Memory B cell (primary cell): ENCODE measurements at regions not wholly inside any gene's neighbourhood (a gene's known extent, or its start where the extent isn't known, plus 50 kb on each side); places are given as distances from the start of the nearest gene placed in this dataset.

Experiments used
- ATAC-seq: fragments of 150-1000 bp; cut with Tn5 transposase; 2 replicates; pipeline ENCODE4 v1.10.0; 2021; ENCODE audit warnings: low read depth, mild to moderate bottlenecking, moderate library complexity
- DNase-seq, 2 donors: peaks; one replicate each; pipeline ENCODE4 v3.0.0; 2022; ENCODE audit warnings: low spot score in 2 of 2
- H3K27ac Mint-ChIP-seq: one replicate; pipeline ENCODE4 v1.8.0; 2022; ENCODE audit warnings: mild to moderate bottlenecking, moderate library complexity, mixed read lengths
- H3K27me3 Mint-ChIP-seq: one replicate; pipeline ENCODE4 v1.8.0; 2022; ENCODE audit warnings: mixed read lengths
- H3K36me3 Mint-ChIP-seq: one replicate; pipeline ENCODE4 v1.8.0; 2022; ENCODE audit warnings: mild to moderate bottlenecking, mixed read lengths
- H3K4me1 Mint-ChIP-seq: one replicate; pipeline ENCODE4 v1.8.0; 2022; ENCODE audit warnings: mixed read lengths
- H3K4me3 Mint-ChIP-seq: one replicate; pipeline ENCODE4 v1.8.0; 2022; ENCODE audit warnings: mild to moderate bottlenecking, moderate library complexity, mixed read lengths
- H3K9me3 Mint-ChIP-seq: one replicate; pipeline ENCODE4 v1.8.0; 2022; ENCODE audit warnings: mixed read lengths

DNA sequence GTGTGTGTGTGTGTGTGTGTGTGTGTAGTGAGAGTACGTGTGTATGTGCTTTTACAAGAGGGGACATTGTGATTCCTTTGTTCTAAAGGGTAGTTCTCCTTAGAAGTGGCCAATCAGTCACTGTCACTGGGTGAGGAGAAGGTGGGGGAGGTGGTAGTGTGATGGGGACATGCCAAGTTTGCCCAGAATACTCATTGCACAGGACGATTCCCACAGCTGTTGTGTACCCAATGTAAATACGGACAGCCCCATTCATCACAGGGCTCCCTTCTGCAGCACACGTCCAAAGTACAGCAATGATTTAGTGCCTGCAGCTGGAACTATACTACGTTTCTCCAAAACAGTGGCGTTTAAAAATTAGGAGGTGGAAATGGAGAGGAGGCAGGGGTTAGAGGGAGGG, 287.8 kb downstream of the TLR4 start:
- Mint-ChIP-seq H3K4me3 (no peak overlapping the region), H3K4me1 (peaks cover 10% of the 10 kb centered on the region), H3K36me3 (no peaks in the 10 kb centered on the region), H3K9me3 (no peaks in the 10 kb centered on the region), H3K27me3 (peaks cover 5% of the 10 kb centered on the region), H3K27ac (no peak overlapping the region)
- no peak for ATAC-seq
- no peak for DNase-seq

DNA sequence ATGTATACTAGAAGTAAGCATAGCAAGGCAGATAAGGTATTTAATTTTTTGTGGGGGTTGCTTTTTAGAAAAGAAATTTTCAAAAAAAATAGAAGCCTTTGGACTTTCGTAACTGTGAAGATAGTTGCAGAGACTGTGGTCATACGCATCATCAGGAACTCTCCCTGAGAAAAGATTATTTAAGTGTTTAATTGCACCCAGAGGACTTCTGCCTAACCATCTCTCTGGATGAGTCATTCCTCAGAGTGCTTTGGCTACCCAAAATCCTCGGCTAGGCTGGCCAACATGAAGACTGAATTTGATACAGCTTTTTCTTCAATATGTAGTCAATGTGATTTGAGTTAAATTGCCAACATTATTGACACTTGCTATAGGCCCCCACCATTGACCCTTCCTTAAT, 296.4 kb downstream of the TLR4 start:
- DNase-seq (no peak), ATAC-seq (no peak)
- H3K27me3 Mint-ChIP-seq = no peaks in the 10 kb centered on the region
- H3K4me3 Mint-ChIP-seq = no peak overlapping the region
- no peak overlapping the region for H3K27ac Mint-ChIP-seq
- no peaks in the 10 kb centered on the region for H3K36me3 Mint-ChIP-seq
- H3K4me1 Mint-ChIP-seq = peaks cover 4% of the 10 kb centered on the region
- H3K9me3 Mint-ChIP-seq = no peaks in the 10 kb centered on the region

DNA sequence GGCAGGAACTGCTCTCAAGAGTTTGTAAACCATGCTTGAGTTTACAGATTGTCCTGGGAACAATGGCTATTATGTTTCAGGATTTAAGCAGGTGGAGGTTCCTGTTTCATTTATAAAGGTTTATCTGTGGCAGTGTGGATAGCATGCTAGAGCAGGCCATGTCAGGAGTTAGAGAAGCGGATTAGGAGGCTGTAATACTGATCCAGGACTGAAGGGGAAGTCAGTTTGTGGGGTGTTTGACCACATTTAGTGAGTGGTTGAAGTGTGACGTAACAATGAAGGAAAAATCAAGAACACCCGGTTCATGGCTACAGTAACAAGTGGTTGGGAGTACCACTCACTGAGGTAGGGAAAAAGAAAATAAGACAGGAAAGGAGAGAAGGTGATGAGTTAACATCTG, 299.0 kb downstream of the TLR4 start:
- no peak for DNase-seq
- Mint-ChIP-seq H3K9me3 (no peaks in the 10 kb centered on the region), H3K27me3 (no peaks in the 10 kb centered on the region), H3K4me3 (no peak overlapping the region), H3K36me3 (no peaks in the 10 kb centered on the region), H3K27ac (no peak overlapping the region), H3K4me1 (peaks cover 4% of the 10 kb centered on the region)
- no peak for ATAC-seq

DNA sequence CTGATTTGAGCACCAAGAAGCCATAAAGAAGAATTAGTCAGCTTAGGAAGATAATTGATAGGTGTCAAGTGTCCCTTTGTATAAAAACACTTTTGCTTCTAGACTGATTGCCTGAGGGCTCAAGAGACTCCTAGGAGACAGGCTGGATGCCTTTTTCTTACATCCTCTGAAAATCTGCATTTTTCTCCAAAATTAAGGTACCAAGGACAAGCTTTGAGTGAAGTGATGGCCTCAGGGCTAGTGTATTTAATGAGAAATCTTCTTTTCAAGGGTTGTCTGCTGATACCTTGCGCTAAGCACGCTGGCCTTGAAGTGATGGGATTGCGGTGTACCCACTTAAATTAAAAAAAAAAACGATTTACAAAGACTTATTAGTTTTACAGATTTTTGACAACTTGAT, 304.0 kb downstream of the TLR4 start:
- Mint-ChIP-seq H3K4me3 (no peak overlapping the region), H3K36me3 (no peaks in the 10 kb centered on the region), H3K27ac (no peak overlapping the region), H3K27me3 (no peaks in the 10 kb centered on the region), H3K9me3 (no peaks in the 10 kb centered on the region), H3K4me1 (no peaks in the 10 kb centered on the region)
- DNase-seq (no peak), ATAC-seq (no peak)

DNA sequence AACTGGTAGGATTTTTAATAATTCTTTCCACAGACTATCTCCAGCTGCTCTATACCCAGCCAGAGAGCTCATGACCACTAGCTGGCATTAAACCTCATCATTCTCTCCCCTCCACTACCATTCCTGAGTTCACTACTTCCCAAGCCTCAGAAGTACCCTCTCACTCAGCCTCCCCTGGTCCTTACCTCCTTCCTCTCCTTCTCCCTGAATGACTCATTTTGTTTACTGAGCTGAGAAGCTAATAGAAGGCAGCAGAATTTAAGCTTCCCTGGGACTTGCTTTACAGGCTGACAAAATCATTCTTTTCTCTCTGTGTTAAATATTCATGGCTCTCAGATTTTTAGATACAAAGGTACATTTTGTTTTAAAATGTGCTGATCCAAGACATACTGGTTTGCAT, 305.4 kb downstream of the TLR4 start:
- no peaks in the 10 kb centered on the region for H3K4me1 Mint-ChIP-seq
- no peak for ATAC-seq
- no peak overlapping the region for H3K4me3 Mint-ChIP-seq
- no peak for DNase-seq
- H3K27me3 Mint-ChIP-seq = no peaks in the 10 kb centered on the region
- no peaks in the 10 kb centered on the region for H3K9me3 Mint-ChIP-seq
- H3K36me3 Mint-ChIP-seq = no peaks in the 10 kb centered on the region
- no peak overlapping the region for H3K27ac Mint-ChIP-seq

DNA sequence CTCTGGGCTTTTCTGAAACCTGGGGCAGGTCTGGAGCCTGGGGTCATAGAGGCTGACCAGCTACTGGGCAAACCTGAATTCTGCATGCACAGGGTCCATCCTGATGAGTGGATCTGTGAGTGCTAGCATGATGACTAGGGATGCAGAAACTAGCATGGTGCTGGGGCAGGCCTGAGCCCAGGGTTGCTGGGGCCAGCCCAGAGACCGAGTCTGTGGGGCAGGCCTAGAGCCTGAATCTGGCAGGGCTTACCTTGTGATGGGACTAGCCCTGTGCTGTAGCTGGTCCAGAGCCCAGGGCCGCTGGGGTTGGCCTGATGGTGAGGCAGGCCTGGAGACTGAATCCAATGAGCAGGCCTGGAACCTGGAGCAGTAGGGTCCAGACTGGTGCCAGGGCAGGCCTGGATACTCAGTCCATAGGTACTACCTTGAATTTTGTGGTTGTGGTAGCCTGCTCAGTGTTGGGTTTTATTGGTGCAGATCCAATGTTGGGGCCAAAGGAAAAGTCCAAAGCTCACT, 313.5 kb downstream of the TLR4 start:
- Mint-ChIP-seq H3K27me3 (no peaks in the 10 kb centered on the region), H3K27ac (no peak overlapping the region), H3K4me3 (no peak overlapping the region), H3K4me1 (no peaks in the 10 kb centered on the region), H3K36me3 (no peaks in the 10 kb centered on the region), H3K9me3 (peaks cover 3% of the 10 kb centered on the region)
- ATAC-seq (no peak), DNase-seq (no peak)

DNA sequence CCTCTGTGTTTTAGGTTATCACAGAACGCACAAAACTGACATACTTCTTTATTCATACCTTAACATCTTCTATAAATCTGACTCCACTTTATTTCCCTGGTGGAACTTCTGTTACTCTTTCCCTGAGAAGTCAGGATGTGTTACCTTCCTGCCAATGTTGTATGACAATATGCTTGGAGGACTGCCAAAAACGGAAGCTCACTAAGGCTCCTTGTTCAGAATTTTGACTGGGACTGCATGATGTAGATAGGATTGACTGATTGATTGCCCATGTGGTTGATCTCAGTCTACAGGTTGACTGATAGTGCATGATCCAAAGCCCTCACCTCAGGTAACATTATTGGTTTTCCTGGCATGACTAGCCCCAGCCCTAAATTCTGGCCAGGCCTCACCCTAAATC, 319.4 kb downstream of the TLR4 start:
- H3K27me3 Mint-ChIP-seq = peaks cover 1% of the 10 kb centered on the region
- peaks cover 4% of the 10 kb centered on the region for H3K9me3 Mint-ChIP-seq
- no peak for ATAC-seq
- H3K4me1 Mint-ChIP-seq = no peaks in the 10 kb centered on the region
- H3K36me3 Mint-ChIP-seq = no peaks in the 10 kb centered on the region
- DNase-seq = no peak
- H3K27ac Mint-ChIP-seq = no peak overlapping the region
- H3K4me3 Mint-ChIP-seq = no peak overlapping the region

DNA sequence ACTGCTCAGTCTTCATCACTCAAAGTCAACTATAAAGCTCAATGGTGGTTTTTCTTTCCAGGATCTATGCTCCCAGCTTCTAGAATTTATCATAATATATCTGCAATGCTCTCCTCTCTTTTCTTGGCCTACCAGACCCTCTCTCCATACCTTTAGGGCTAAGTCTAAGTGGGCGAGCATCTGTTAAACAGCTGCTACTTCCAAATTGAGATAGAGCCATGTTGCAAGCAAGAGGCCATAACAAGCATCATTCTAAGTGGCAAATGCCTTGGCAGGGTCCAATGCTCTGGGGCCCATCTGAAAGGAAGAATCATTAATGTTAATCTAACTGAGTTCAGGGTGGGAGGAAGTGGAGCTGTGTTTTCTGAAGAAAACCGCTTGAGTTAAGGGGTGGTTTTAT, 324.0 kb downstream of the TLR4 start:
- H3K27me3 Mint-ChIP-seq = peaks cover 6% of the 10 kb centered on the region
- no peaks in the 10 kb centered on the region for H3K36me3 Mint-ChIP-seq
- no peak for ATAC-seq
- no peak for DNase-seq
- H3K9me3 Mint-ChIP-seq = peaks cover 2% of the 10 kb centered on the region
- H3K27ac Mint-ChIP-seq = no peak overlapping the region
- no peaks in the 10 kb centered on the region for H3K4me1 Mint-ChIP-seq
- H3K4me3 Mint-ChIP-seq = no peak overlapping the region

DNA sequence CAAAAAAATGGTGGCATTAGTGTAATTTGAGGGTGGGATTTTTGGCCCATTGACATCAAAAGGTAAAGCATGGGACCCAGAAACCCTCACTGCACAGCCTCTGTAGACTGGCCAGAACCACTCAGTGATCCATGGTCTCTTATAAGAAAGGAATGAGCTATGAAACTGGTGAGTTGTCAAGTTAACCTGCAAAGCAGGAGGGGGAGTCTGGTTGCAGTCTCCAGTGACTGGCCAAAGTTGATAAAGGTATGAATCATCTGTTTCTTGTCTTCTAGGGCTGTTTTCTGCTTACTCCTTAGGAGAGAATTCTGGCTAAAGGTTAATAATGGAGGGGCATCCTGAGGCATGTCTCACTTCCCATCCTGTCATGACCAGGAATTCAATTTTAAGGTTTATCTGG, 325.2 kb downstream of the TLR4 start:
- Mint-ChIP-seq H3K36me3 (no peaks in the 10 kb centered on the region), H3K27me3 (peaks cover 9% of the 10 kb centered on the region), H3K4me1 (no peaks in the 10 kb centered on the region), H3K9me3 (peaks cover 4% of the 10 kb centered on the region), H3K4me3 (no peak overlapping the region), H3K27ac (no peak overlapping the region)
- no peak for DNase-seq
- ATAC-seq = no peak

DNA sequence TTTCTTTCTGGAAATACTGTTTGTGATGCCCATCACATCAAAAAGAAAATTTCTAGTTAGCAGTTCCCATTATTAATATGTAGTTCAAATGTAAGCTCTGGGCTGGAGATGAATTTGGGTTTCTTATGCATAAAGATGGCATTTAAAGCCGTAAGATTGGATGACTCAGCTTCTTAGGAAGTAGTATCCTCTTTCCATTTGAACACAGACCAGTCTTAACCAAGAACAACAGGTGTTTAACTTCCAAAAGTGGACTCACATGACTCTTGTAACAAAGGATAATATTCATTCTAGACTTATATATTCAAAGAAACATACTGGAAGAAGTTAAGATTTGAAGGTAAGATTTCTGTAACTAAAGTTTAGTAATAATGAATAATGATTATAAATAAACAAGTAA, 330.5 kb downstream of the TLR4 start:
- Mint-ChIP-seq H3K9me3 (peaks cover 1% of the 10 kb centered on the region), H3K4me1 (no peaks in the 10 kb centered on the region), H3K4me3 (no peak overlapping the region), H3K27ac (no peak overlapping the region), H3K36me3 (no peaks in the 10 kb centered on the region), H3K27me3 (peaks cover 8% of the 10 kb centered on the region)
- DNase-seq = no peak
- no peak for ATAC-seq

DNA sequence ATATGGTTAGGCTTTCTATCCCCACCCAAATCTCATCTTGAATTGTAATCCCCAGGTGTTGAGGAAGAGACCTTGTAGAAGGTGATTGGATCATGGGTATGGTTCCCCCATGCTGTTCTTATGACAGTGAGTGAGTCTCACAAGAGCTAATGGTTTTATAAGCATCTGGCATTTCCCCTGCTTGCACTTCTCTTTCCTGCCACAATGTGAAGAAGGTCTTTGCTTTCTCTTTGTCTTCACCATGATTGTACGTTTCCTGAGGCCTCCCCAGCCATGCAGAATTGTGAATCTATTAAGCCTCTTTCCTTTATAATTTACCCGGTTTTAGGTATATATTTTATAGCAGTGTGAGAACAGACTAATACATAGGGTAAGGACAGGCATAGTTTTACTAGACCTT, 334.5 kb downstream of the TLR4 start:
- H3K9me3 Mint-ChIP-seq = peaks cover 3% of the 10 kb centered on the region
- no peak for DNase-seq
- H3K36me3 Mint-ChIP-seq = no peaks in the 10 kb centered on the region
- H3K4me3 Mint-ChIP-seq = no peak overlapping the region
- H3K27me3 Mint-ChIP-seq = peaks cover 6% of the 10 kb centered on the region
- no peak overlapping the region for H3K27ac Mint-ChIP-seq
- no peaks in the 10 kb centered on the region for H3K4me1 Mint-ChIP-seq
- ATAC-seq = no peak

DNA sequence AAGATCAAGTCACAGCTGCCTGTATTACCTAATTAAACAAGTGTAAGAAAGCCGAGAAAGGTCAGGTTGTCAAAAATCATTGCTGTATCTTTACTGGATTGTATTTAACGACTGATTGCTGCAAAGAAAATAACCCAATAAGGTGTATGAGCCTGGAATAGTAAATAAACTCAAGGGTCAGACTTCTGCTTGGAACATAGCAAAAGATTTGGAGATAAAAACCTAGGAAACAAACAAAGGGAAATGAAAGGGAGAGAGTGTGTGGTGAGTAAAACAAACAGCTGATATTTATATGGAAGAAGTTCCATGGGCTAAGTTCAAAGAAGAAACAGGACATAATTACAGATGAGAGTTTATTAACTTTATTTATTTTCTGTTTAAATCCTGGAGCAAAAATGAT, 354.0 kb downstream of the TLR4 start:
- H3K9me3 Mint-ChIP-seq = peaks cover 2% of the 10 kb centered on the region
- no peak for DNase-seq
- H3K4me1 Mint-ChIP-seq = no peaks in the 10 kb centered on the region
- no peaks in the 10 kb centered on the region for H3K36me3 Mint-ChIP-seq
- H3K4me3 Mint-ChIP-seq = no peak overlapping the region
- peaks cover 8% of the 10 kb centered on the region for H3K27me3 Mint-ChIP-seq
- H3K27ac Mint-ChIP-seq = no peak overlapping the region
- ATAC-seq = no peak

DNA sequence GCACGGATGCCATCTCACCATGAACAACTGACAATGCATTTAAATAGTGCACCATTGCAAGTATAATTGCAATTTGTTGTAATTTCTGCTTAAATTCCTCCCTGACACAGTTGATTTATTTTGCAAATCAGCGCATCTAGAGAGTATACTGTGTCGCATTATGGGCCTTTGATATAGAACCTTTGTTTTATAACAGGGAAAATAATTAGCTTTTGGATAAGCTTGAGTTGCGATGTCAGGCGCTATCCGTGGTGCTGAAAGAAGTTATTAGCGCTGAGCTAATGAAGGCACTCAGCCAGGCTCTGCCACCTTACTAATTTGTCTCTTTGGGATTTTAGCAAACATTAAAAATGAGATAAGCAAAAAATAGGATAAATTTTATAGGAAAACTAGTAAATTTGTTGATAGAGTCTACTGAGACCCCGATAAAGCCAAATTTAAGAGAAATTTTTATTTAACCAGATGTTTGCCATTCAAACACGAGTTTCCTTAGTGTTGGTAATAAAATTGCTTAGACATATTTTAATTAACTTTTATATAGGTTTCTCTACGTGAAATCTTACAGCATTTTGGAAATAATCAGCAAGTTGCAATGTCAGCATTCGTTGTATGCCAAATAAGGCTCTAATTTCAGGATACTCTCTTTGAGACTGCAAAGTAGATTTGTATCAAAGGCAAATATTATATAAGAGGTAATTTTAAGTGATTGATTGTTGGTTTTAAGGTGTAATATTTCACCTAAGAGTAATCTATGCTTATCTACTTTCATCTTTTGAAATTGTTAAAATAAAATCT, 355.5 kb downstream of the TLR4 start:
- Mint-ChIP-seq H3K36me3 (no peaks in the 10 kb centered on the region), H3K27ac (no peak overlapping the region), H3K27me3 (peaks cover 7% of the 10 kb centered on the region), H3K4me3 (no peak overlapping the region), H3K4me1 (no peaks in the 10 kb centered on the region), H3K9me3 (peaks cover 2% of the 10 kb centered on the region)
- ATAC-seq (no peak), DNase-seq (peak in 1 of 2 donors; percentile 8)

DNA sequence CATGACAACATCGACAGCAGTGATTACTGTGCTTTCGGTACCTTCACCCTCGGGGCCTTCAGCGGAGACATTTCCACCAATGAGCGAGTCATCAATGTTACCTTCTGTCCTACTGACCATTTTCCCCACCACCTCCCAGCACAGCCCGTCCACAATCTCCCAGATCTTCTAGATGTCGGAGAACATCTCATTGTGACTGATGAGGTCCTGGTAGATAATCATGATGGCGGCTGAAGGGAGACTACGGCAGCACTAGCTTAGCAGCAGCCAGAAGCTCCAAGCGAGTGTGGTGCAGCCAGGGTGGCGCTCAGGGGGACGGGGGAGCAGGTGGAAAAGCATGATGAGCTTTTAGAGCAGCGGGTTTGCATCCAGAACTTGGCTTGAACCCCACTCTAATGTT, 379.0 kb downstream of the TLR4 start:
- Mint-ChIP-seq H3K27ac (no peak overlapping the region), H3K36me3 (no peaks in the 10 kb centered on the region), H3K9me3 (no peaks in the 10 kb centered on the region), H3K27me3 (no peaks in the 10 kb centered on the region), H3K4me1 (peaks cover 4% of the 10 kb centered on the region), H3K4me3 (no peak overlapping the region)
- DNase-seq = no peak
- ATAC-seq = no peak

DNA sequence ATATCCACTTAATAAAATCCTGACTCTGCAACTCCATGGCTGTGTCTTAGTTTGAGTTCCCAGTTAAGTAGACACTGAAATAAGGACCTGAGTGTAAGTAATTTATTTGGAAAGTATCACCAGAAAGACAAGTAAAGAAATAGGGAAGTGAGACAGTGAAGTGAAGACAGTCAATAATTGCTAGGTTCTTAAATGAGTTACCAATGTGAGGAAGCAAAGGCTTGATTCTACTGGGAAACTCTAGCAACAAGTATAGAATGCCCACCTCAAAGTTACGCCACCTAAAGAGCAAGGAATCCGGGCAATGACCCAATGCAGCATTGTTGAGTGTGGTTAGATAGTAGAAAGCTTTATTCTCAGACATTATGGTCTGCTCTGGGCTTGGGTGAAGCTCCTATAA, 383.9 kb downstream of the TLR4 start:
- no peaks in the 10 kb centered on the region for H3K27me3 Mint-ChIP-seq
- no peaks in the 10 kb centered on the region for H3K36me3 Mint-ChIP-seq
- no peak overlapping the region for H3K27ac Mint-ChIP-seq
- H3K4me3 Mint-ChIP-seq = no peak overlapping the region
- H3K4me1 Mint-ChIP-seq = peaks cover 4% of the 10 kb centered on the region
- ATAC-seq (no peak), DNase-seq (no peak)
- no peaks in the 10 kb centered on the region for H3K9me3 Mint-ChIP-seq
